Fibroblast of mammary gland (primary cell): ENCODE measurements at regions not wholly inside any gene's neighbourhood (a gene's known extent, or its start where the extent isn't known, plus 50 kb on each side); places are given as distances from the start of the nearest gene placed in this dataset.

Experiments used
- DNase-seq: peaks from one replicate; pipeline ENCODE4 v3.0.0-alpha.2; 2010; ENCODE audit warnings: low read depth
- H3K4me3 ChIP-seq: 2 replicates; pipeline ENCODE4 v1.5.1; 2011; ENCODE audit warnings: low read depth, mild to moderate bottlenecking, low read length, moderate library complexity; ENCODE audit not compliant: control insufficient read depth
- TF ChIP-seq, protein P1 (sequence below): conservative IDR thresholded peaks from 2 replicates; pipeline ENCODE4 v1.5.1; 2011; ENCODE audit warnings: low read depth, low read length, inconsistent platforms; ENCODE audit not compliant: control insufficient read depth, insufficient read depth

DNA sequence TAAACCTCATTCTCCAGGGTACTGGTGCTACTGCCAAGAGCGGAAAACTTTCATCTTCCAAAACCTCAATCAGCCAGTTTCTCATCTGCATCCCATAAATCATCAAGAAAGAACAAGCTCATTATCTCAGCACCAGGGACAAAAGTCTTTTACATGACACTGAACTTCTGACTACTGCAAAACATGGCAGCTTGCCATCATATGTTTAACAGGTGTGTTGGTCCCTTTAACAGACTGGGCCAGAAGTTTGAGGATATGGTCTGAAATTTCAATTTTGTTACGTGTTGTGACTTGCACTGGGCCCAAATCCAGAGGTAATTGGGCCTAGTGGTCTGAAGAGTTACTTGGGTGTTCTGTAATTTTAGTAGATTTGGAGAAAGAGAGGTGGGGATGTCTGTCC is 305.4 kb upstream of the SEL1L start:
- DNase-seq = no peak
- TF ChIP-seq, protein P1, sequence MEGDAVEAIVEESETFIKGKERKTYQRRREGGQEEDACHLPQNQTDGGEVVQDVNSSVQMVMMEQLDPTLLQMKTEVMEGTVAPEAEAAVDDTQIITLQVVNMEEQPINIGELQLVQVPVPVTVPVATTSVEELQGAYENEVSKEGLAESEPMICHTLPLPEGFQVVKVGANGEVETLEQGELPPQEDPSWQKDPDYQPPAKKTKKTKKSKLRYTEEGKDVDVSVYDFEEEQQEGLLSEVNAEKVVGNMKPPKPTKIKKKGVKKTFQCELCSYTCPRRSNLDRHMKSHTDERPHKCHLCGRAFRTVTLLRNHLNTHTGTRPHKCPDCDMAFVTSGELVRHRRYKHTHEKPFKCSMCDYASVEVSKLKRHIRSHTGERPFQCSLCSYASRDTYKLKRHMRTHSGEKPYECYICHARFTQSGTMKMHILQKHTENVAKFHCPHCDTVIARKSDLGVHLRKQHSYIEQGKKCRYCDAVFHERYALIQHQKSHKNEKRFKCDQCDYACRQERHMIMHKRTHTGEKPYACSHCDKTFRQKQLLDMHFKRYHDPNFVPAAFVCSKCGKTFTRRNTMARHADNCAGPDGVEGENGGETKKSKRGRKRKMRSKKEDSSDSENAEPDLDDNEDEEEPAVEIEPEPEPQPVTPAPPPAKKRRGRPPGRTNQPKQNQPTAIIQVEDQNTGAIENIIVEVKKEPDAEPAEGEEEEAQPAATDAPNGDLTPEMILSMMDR = no peak
- no peak overlapping the region for H3K4me3 ChIP-seq

GRCh38 chr14:81841346-81841745 is 307.7 kb upstream of the SEL1L start:
- DNase-seq = no peak
- TF ChIP-seq, protein P1 = no peak
- no peak overlapping the region for H3K4me3 ChIP-seq

DNA sequence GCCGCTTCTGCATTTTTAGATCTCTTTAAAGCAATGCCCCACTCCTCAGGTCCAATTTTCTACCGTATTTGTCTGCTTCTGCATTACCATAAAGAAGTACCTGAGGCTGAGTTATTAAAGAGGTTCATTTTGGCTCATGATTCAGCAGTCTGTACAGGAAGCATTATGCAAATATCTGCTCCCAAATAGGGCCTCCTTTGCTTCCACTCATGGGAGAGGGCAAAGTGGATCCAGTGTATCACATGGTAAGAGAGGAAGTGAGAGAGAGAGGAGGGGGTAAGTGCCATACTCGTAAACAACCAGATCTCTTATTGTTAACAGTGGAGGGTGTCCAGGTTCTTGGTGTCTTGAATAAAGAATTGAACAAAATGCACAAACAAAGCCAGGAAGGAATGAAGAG is 316.1 kb upstream of the SEL1L start:
- no peak for DNase-seq
- H3K4me3 ChIP-seq = no peak overlapping the region
- TF ChIP-seq, protein P1 = no peak

DNA sequence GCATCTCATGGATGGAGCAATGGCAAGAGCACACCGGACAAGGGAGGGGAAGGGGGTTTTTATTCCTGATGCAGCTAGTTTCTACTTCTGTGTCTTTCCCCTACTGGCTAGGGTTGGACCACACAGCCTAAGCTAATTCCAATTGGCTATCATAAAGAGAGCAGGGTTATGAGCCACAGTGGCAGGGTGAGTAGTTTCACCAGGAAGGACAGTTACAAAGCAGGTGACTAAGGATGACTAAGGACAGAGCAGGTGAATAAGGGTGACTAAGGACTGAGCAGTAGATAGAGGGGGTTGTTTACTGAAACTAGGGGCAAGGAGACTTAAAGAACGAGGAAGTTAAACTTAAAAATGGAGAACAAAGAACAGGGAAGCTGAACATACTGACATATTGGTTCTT is 321.4 kb upstream of the SEL1L start:
- H3K4me3 ChIP-seq = no peak overlapping the region
- TF ChIP-seq, protein P1 = no peak
- no peak for DNase-seq

- no peak for DNase-seq
- TF ChIP-seq, protein P1 = no peak
- H3K4me3 ChIP-seq = no peak overlapping the region
Observed at GRCh38 chr14:81859046-81859445, 325.4 kb upstream of the SEL1L start.

DNA sequence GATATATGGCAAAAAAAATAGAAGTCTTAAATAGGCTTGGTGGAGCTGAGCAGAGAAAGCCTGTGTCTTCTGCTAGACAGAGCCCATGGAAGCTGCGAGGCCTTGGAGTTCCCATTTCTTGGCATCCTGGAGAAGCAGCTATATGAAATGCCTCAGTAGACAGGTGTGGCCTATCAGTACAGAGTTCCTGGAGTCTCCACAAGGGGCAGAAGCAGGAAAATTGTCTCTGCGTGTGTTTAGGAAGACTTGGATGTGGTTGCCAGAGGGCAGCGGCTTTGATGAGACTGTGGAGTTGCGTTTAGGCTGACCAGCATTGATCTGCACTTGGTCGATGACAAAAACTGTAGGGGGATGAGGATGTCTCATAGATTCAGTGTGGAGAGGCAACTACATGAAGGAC is 334.5 kb upstream of the SEL1L start:
- H3K4me3 ChIP-seq = no peak overlapping the region
- TF ChIP-seq, protein P1 = no peak
- no peak for DNase-seq

GRCh38 chr14:81871706-81872105 is 338.1 kb upstream of the SEL1L start:
- DNase-seq = no peak
- TF ChIP-seq, protein P1 = no peak
- no peak overlapping the region for H3K4me3 ChIP-seq
